ENCODE measurements at regions not wholly inside any gene's neighbourhood (a gene's known extent, or its start where the extent isn't known, plus 50 kb on each side); places are given as distances from the start of the nearest gene placed in this dataset.
"Not testable (repeated sequence)": the region's sequence is repeated elsewhere in the genome, so short reads cannot be mapped to it uniquely, and the experiment has no call there.

GRCh38 chr3:164458986-164459385 lies 619.3 kb downstream of the SI start:
- DNase-seq: no peak

GRCh38 chr3:164453714-164454113 lies 624.6 kb downstream of the SI start:
- no peak for DNase-seq

GRCh38 chr3:164452707-164453106 lies 625.6 kb downstream of the SI start:
- no peak for DNase-seq

GRCh38 chr3:164451072-164451910 lies 627.0 kb downstream of the SI start:
- DNase-seq: no peak

- no peak for DNase-seq
Observed at GRCh38 chr3:164450276-164450905, 627.9 kb downstream of the SI start.

- no peak for DNase-seq
Observed at GRCh38 chr3:164419220-164419619, 659.1 kb downstream of the SI start.

- peak; percentile 97 for DNase-seq
Observed at GRCh38 chr3:164418414-164418813, 659.9 kb downstream of the SI start.

- no peak for DNase-seq
Observed at GRCh38 chr3:164417955-164418354, 660.3 kb downstream of the SI start.

GRCh38 chr3:164416491-164417222 lies 661.6 kb downstream of the SI start:
- DNase-seq: no peak

GRCh38 chr3:164408326-164408725 lies 670.0 kb downstream of the SI start:
- DNase-seq: no peak

- DNase-seq: no peak
Observed at GRCh38 chr3:164407111-164407510, 671.2 kb downstream of the SI start.

GRCh38 chr3:164406281-164406680 lies 672.0 kb downstream of the SI start:
- DNase-seq: no peak

- DNase-seq: no peak
Observed at GRCh38 chr3:164401923-164402322, 676.4 kb downstream of the SI start.

GRCh38 chr3:164401440-164401839 lies 676.9 kb downstream of the SI start:
- not testable (repeated sequence) for DNase-seq

GRCh38 chr3:164397462-164397861 lies 680.8 kb downstream of the SI start:
- no peak for DNase-seq

- no peak for DNase-seq
Observed at GRCh38 chr3:164393171-164393570, 685.1 kb downstream of the SI start.

GRCh38 chr3:164390046-164390445 lies 688.2 kb downstream of the SI start:
- DNase-seq: no peak

- DNase-seq: no peak
Observed at GRCh38 chr3:164387236-164387635, 691.1 kb downstream of the SI start.

GRCh38 chr3:164380156-164380555 lies 698.1 kb downstream of the SI start:
- no peak for DNase-seq

- no peak for DNase-seq
Observed at GRCh38 chr3:164377466-164377865, 700.8 kb downstream of the SI start.

- DNase-seq: no peak
Observed at GRCh38 chr3:164375995-164376394, 702.3 kb downstream of the SI start.

GRCh38 chr3:164375538-164375937 lies 702.8 kb downstream of the SI start:
- no peak for DNase-seq

GRCh38 chr3:164371681-164372080 lies 706.6 kb downstream of the SI start:
- DNase-seq: no peak

GRCh38 chr3:164370970-164371369 lies 707.3 kb downstream of the SI start:
- DNase-seq: no peak

Data from NCI-H2029 treated with DMSO at 0.1 percent for 48 hours (cell line).